KOPT-K1 (cell line): ENCODE measurements at regions not wholly inside any gene's neighbourhood (a gene's known extent, or its start where the extent isn't known, plus 50 kb on each side); places are given as distances from the start of the nearest gene placed in this dataset.

Source experiments
- H3K27ac ChIP-seq: fragments of 200-600 bp; sonication (generic); 2 replicates; pipeline ENCODE4 v1.5.1; 2016; ENCODE audit warnings: antibody characterized with exemption, mild to moderate bottlenecking, low read depth, low read length; ENCODE audit not compliant: poor library complexity, severe bottlenecking
- H3K36me3 ChIP-seq: fragments of 200-600 bp; sonication (generic); 2 replicates; pipeline ENCODE4 v1.5.1; 2017; ENCODE audit warnings: antibody characterized with exemption, mild to moderate bottlenecking, low read length, moderate library complexity; ENCODE audit not compliant: insufficient read depth
- H3K9me3 ChIP-seq: fragments of 200-600 bp; sonication (generic); 2 replicates; pipeline ENCODE4 v1.5.1; 2017; ENCODE audit warnings: antibody characterized with exemption, low read length, mild to moderate bottlenecking; ENCODE audit not compliant: insufficient read depth, poor library complexity, severe bottlenecking

- H3K27ac ChIP-seq, result no peak overlapping the region
- no peaks in the 10 kb centered on the region for H3K36me3 ChIP-seq
- H3K9me3 ChIP-seq, result peaks cover 3% of the 10 kb centered on the region
Observed at GRCh38 chr2:58938988-58939387, 697.9 kb upstream of the FANCL start.

- no peaks in the 10 kb centered on the region for H3K9me3 ChIP-seq
- H3K36me3 ChIP-seq, result no peaks in the 10 kb centered on the region
- H3K27ac ChIP-seq, result no peak overlapping the region
Observed at GRCh38 chr2:58932801-58933200, 691.7 kb upstream of the FANCL start.

GRCh38 chr2:58930537-58930936 lies 689.4 kb upstream of the FANCL start:
- no peaks in the 10 kb centered on the region for H3K36me3 ChIP-seq
- H3K27ac ChIP-seq, result no peak overlapping the region
- no peaks in the 10 kb centered on the region for H3K9me3 ChIP-seq

DNA sequence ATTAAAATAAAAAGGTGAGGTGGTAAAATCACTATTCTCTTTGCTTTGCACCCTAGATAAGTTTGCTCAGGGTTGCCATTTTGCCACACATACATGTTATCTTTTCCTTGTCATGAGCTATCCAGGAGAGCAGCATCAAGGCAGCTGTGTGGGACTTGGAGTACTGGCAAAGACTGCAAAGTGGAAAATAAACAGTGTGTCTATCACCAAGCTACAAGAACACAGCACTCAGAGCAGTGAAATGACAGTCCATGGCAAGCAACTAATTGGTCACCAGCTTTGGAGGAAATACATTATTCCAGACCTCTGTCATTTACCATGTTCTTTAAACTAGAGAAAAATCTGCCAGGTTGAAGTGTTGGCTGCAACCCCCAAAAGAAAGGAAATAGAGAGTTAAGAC lies 687.8 kb upstream of the FANCL start:
- Histone ChIP-seq H3K9me3 (no peaks in the 10 kb centered on the region), H3K27ac (no peak overlapping the region)

DNA sequence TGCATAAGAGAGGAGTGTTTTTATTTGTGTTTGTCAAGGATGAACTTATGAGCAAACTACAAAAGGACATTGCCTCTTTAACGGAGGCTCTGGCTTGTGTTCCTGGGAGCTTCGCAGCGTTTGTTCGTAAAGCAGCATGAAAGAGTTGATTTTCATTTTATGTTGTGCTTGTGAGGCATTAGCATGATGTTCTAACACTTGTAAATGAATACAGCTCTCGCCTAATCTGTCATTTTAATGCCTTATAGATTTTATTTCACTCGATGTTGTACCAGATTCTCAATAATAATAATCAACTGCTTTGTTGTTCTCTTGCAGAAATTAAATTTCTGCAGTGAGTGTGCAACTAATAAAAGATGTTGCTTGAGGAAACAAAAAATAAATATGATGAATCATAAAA lies 687.3 kb upstream of the FANCL start:
- Histone ChIP-seq H3K27ac (no peak overlapping the region), H3K9me3 (no peaks in the 10 kb centered on the region), H3K36me3 (no peaks in the 10 kb centered on the region)

More for the DNA sequence above, 687.8 kb upstream of the FANCL start:
- no peaks in the 10 kb centered on the region for H3K36me3 ChIP-seq

DNA sequence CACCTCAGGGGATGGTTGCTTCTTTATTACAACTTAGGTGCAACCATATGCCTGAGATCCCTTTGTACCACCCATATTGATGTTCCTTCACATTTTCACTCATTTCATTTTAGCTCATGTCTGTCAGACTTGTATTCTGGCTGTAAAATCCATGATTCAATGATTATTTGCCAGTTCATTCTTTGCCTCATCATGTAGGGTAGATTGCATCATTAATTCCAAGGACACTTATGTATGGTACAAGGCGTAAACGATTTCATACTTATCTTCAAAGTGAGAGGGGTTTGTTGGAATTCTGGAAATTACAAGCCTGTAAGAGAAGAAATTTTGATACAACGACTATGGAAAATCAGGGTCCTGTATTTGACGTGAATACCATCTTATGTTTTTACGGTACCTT lies 685.0 kb upstream of the FANCL start:
- H3K36me3 ChIP-seq, result no peaks in the 10 kb centered on the region
- H3K9me3 ChIP-seq, result no peaks in the 10 kb centered on the region
- no peak overlapping the region for H3K27ac ChIP-seq

GRCh38 chr2:58925676-58926081 lies 684.6 kb upstream of the FANCL start:
- no peaks in the 10 kb centered on the region for H3K9me3 ChIP-seq
- no peaks in the 10 kb centered on the region for H3K36me3 ChIP-seq
- no peak overlapping the region for H3K27ac ChIP-seq

- H3K36me3 ChIP-seq, result no peaks in the 10 kb centered on the region
- no peaks in the 10 kb centered on the region for H3K9me3 ChIP-seq
- H3K27ac ChIP-seq, result no peak overlapping the region
Observed at GRCh38 chr2:58923869-58924268, 682.7 kb upstream of the FANCL start.

DNA sequence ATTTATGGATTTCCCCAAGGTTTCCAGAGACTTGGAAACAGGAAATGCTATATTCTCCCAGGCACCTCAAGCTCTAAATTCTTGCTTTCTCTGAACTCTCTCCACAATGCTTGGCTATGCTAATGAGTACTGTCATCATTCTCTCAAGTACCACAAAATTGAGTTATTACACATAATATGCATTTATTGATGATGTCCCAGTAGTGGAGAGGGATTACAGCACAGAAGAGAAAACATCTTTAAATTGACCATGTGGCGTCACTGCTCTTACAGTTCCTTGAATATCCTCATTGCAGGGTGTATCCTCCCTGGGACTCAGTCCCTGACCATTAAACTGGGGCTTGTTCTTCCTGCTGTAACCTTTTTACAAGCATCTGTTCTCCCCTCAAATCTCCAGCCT lies 681.1 kb upstream of the FANCL start:
- H3K27ac ChIP-seq, result no peak overlapping the region
- H3K36me3 ChIP-seq, result no peaks in the 10 kb centered on the region
- no peaks in the 10 kb centered on the region for H3K9me3 ChIP-seq

DNA sequence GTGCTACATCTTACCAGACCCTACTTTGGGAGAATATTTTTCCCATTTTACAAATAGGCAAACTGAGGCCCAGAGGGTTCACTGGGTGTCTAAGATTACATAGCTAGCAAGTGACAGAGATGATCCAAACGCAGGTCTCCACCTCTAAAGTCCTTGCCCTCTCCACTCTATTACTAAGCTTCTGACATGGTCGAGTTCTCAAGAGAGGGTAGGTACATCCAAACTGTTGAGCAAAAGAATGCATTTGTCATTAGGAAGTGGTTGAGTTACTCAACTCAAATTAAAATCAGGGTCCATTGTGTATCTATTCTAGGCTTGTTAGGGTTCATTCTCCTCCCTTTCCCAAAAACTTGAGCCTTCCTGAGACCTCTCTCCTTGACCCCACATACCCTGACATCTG lies 680.6 kb upstream of the FANCL start:
- Histone ChIP-seq H3K27ac (no peak overlapping the region), H3K9me3 (no peaks in the 10 kb centered on the region), H3K36me3 (no peaks in the 10 kb centered on the region)

DNA sequence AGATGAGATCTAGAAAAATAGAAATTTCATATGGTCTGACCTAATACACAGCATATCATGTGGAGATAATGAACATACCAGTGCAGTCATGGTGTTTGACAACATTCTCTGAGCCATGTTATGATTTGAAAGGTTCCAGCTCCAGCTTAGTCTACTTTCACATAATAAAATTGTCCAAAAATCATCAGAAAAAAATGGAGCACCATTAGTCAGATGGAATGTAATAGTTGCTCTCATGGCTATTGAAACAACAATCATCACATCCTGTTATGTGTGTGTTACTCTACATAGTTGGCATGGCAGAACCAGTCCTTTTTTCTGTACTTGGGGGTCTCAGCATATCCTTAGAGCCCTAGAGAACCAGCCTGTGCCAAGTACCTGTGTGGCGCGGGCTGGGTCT lies 678.9 kb upstream of the FANCL start:
- no peaks in the 10 kb centered on the region for H3K36me3 ChIP-seq
- H3K9me3 ChIP-seq, result no peaks in the 10 kb centered on the region
- H3K27ac ChIP-seq, result no peak overlapping the region

- Histone ChIP-seq H3K27ac (no peak overlapping the region), H3K9me3 (no peaks in the 10 kb centered on the region), H3K36me3 (no peaks in the 10 kb centered on the region)
Observed at GRCh38 chr2:58919316-58919715, 678.2 kb upstream of the FANCL start.

- H3K9me3 ChIP-seq, result no peaks in the 10 kb centered on the region
- H3K27ac ChIP-seq, result no peak overlapping the region
- no peaks in the 10 kb centered on the region for H3K36me3 ChIP-seq
Observed at GRCh38 chr2:58918141-58918540, 677.0 kb upstream of the FANCL start.

GRCh38 chr2:58917596-58917995 lies 676.5 kb upstream of the FANCL start:
- Histone ChIP-seq H3K9me3 (no peaks in the 10 kb centered on the region), H3K36me3 (no peaks in the 10 kb centered on the region), H3K27ac (no peak overlapping the region)

DNA sequence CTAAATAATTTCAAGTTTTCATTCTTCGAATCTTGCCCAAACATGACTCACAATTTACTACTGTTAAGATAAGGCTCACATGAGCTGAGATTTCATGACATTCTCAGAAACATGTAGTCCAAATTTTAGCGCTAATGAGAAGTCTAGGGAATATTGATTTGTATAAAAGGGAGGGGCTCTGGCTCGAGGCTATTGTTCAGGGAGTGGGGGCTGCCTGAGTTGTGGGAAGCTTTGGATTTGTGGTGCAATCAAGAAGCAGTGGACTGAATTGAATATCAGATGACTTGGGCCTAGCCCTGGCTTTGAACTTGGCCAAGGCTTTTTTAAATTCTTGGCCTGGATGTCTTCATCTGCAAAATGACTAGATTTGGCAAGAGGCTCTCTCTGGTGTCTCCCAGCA lies 674.9 kb upstream of the FANCL start:
- no peak overlapping the region for H3K27ac ChIP-seq
- H3K36me3 ChIP-seq, result no peaks in the 10 kb centered on the region
- no peaks in the 10 kb centered on the region for H3K9me3 ChIP-seq

GRCh38 chr2:58914733-58915505 lies 673.8 kb upstream of the FANCL start:
- no peak overlapping the region for H3K27ac ChIP-seq
- no peaks in the 10 kb centered on the region for H3K9me3 ChIP-seq
- H3K36me3 ChIP-seq, result no peaks in the 10 kb centered on the region
